Body of pancreas (tissue), 4 donors: ENCODE measurements at regions not wholly inside any gene's neighbourhood (a gene's known extent, or its start where the extent isn't known, plus 50 kb on each side); places are given as distances from the start of the nearest gene placed in this dataset.

Experiments
- CTCF ChIP-seq, 7 experiments: fragments of 450-650 bp in 4 of 7; fragments of 200-600 bp in 3 of 7; sonication (generic) in 3 of 7; IDR thresholded peaks; one replicate each; pipeline ENCODE4 v1.5.1; 2016 to 2019; ENCODE audit warnings: antibody characterized with exemption in 7 of 7
- POLR2A ChIP-seq, 3 donors: fragments of 450-650 bp; IDR thresholded peaks; one replicate each; pipeline ENCODE4 v1.6.1; 2016; ENCODE audit warnings: antibody characterized with exemption in 3 of 3, mild to moderate bottlenecking in 2 of 3

GRCh38 chr11:114959953-114960505, 281.7 kb downstream of the NXPE2 start:
- TF ChIP-seq CTCF (IDR thresholded peaks at IDR 0.05) (no peak), POLR2A (IDR thresholded peaks at IDR 0.05) (no peak)
